HEK293T (cell line): ENCODE measurements at regions not wholly inside any gene's neighbourhood (a gene's known extent, or its start where the extent isn't known, plus 50 kb on each side); places are given as distances from the start of the nearest gene placed in this dataset.

ENCODE experiments used
- ARNT ChIP-seq: fragments of 450-650 bp; IDR thresholded peaks from 2 replicates; pipeline ENCODE4 v1.6.1; 2017; ENCODE audit warnings: mild to moderate bottlenecking
- BHLHE40 ChIP-seq: fragments of 450-650 bp; IDR thresholded peaks from 2 replicates; pipeline ENCODE4 v1.6.1; 2016; ENCODE audit warnings: mild to moderate bottlenecking, moderate library complexity, borderline replicate concordance
- ELF4 ChIP-seq: fragments of 450-650 bp; IDR thresholded peaks from 2 replicates; pipeline ENCODE4 v1.6.1; 2017; ENCODE audit warnings: antibody characterized with exemption
- SUZ12 ChIP-seq: fragments of 450-650 bp; IDR thresholded peaks from 2 replicates; pipeline ENCODE4 v1.6.1; 2016; ENCODE audit warnings: mild to moderate bottlenecking
- TARDBP ChIP-seq: fragments of 450-650 bp; IDR thresholded peaks from 2 replicates; pipeline ENCODE4 v1.6.1; 2016
- TF ChIP-seq, protein P1 (sequence below): fragments of 450-650 bp; IDR thresholded peaks from 2 replicates; pipeline ENCODE4 v1.6.1; 2016

DNA sequence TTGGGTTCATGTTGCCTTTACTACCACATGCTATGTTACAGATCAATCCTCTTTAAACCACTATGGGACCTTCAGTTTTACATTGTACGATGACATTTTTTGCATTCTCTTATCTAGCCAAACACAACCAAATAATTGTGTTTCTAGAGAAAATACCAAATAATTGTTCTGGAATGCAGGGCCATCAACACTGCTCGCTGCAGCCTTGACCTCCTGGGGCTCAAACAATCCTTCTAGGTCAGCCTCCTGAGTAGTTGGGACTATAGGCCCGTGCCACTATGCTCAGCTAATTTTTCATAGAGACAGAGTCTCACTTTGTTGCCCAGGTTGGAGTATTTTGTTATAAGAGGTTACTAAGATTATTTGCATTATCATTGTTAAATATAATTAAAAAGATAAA lies 237.5 kb upstream of the PMFBP1 start:
- TF ChIP-seq BHLHE40, result no peak
- no peak for TF ChIP-seq SUZ12
- TF ChIP-seq ELF4, result no peak
- no peak for TF ChIP-seq ARNT
- no peak for TF ChIP-seq TARDBP
- TF ChIP-seq, protein P1, sequence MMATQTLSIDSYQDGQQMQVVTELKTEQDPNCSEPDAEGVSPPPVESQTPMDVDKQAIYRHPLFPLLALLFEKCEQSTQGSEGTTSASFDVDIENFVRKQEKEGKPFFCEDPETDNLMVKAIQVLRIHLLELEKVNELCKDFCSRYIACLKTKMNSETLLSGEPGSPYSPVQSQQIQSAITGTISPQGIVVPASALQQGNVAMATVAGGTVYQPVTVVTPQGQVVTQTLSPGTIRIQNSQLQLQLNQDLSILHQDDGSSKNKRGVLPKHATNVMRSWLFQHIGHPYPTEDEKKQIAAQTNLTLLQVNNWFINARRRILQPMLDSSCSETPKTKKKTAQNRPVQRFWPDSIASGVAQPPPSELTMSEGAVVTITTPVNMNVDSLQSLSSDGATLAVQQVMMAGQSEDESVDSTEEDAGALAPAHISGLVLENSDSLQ, result no peak
